ENCODE measurements at regions not wholly inside any gene's neighbourhood (a gene's known extent, or its start where the extent isn't known, plus 50 kb on each side); places are given as distances from the start of the nearest gene placed in this dataset.

DNA sequence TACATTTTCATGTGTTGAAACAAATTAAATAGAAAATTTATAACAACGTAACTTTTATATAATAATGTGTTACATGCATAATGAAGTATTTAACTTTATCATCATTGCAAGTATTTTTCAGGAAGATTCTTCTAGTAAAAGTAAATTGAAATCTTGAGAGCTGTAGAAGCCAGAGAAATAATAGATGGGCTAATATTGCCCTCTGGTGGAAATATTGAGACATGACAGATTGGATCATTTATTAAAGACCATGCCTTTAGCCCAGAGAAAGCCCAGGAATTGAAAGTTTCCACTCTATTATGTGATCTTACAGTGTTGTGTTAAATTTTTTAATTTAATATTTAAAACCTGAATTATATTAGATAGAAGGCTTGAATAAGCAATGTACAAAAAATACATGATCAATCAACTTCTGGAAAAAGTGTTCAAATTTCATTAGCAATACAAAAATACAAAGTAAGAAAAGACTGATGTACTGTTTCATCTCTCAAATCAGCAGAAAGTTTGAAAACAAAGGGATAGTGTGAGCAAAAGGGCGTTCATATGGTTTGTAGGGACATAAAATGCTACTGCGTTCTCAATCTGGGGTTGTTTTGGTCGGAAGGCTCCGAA lies 52.7 kb upstream of the SPTSSB start:
- no peaks in the 10 kb centered on the region for H3K27me3 ChIP-seq
- DNase-seq = no peak
- H3K4me3 ChIP-seq = no peak overlapping the region
- H3K4me1 ChIP-seq = no peaks in the 10 kb centered on the region
- TF ChIP-seq POLR2A (IDR thresholded peaks at IDR 0.05) = no peak
- TF ChIP-seq CTCF (IDR thresholded peaks at IDR 0.05) = peak; percentile 68 to 86 (median 78)
- H3K27ac ChIP-seq = no peak overlapping the region
- 66 to 69% methylated on average over 5 of the region's 5 CpGs for WGBS, 2 donors
- no peaks in the 10 kb centered on the region for H3K36me3 ChIP-seq (ENCODE audit: low read depth, missing control alignments)
- H3K9me3 ChIP-seq = no peaks in the 10 kb centered on the region
- intact Hi-C loops (cut with DNase I; ENCODE audit: low total_unique reads) = loop anchor here (10.0 kb wide), 1 partner anchor 149 kb away; no protein-coding TSS in a partner anchor

DNA sequence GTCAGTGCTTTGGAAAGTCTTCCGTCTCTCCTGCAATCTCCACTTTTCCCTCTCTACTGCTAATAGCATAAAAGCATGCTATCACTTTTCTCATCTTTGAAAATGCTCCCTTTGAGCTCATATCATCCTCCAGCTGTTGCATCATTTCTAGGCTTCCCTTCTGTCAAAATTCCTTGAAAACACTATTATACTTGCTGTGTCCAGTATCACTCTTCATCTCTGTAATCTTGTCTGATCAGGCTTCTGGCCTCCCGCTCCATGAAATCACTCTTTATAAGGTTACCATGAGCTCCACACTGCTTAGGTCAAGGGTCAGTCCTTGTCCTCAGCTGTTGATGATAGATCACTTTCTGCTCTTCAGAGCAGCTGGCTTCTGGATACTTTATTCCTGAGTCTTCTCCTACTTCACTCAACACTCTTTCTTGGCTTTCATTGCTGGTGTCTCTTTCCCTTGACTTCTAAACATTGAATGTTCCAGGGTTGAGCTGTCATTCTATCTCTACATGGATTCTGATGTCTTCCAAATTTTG lies 50.9 kb upstream of the SPTSSB start:
- WGBS, 2 donors = 85 to 88% methylated on average over 2 of the region's 2 CpGs
- Histone ChIP-seq H3K36me3 (ENCODE audit: low read depth, missing control alignments) (no peaks in the 10 kb centered on the region), H3K27me3 (no peaks in the 10 kb centered on the region), H3K4me1 (no peaks in the 10 kb centered on the region), H3K27ac (no peak overlapping the region), H3K9me3 (no peaks in the 10 kb centered on the region), H3K4me3 (no peak overlapping the region)
- intact Hi-C loops (cut with DNase I; ENCODE audit: low total_unique reads) = loop anchor here (10.0 kb wide), 1 partner anchor 147 kb away; no protein-coding TSS in a partner anchor
- TF ChIP-seq POLR2A (IDR thresholded peaks at IDR 0.05) (no peak), CTCF (IDR thresholded peaks at IDR 0.05) (no peak)
- no peak for DNase-seq

Data from testis (tissue), 2 donors.